K562 (cell line): ENCODE measurements at regions not wholly inside any gene's neighbourhood (a gene's known extent, or its start where the extent isn't known, plus 50 kb on each side); places are given as distances from the start of the nearest gene placed in this dataset.

Experiments used
- ARNT ChIP-seq, 2 experiments: fragments of 450-650 bp; IDR thresholded peaks; 2 replicates each; pipeline ENCODE4 v1.6.1; 2016; ENCODE audit warnings: mild to moderate bottlenecking in 1 of 2
- CHAMP1 ChIP-seq: fragments of 450-650 bp; IDR thresholded peaks from 2 replicates; pipeline ENCODE4 v1.6.1; 2016; ENCODE audit warnings: mild to moderate bottlenecking
- DACH1 ChIP-seq: fragments of 450-650 bp; IDR thresholded peaks from 2 replicates; pipeline ENCODE4 v1.6.1; 2018; ENCODE audit not compliant: partially characterized antibody
- GABPA ChIP-seq: fragments of 200-800 bp; sonication (Bioruptor generic); conservative IDR thresholded peaks from 2 replicates; pipeline ENCODE4 v1.6.1; 2016; ENCODE audit warnings: low read depth, missing genetic modification characterization, missing compliant biosample characterization
- HDAC1 ChIP-seq, 2 experiments: fragments of 450-650 bp; IDR thresholded peaks; 2 replicates each; pipeline ENCODE4 v1.6.1; 2016 to 2017; ENCODE audit warnings: inconsistent platforms in 1 of 2, mild to moderate bottlenecking in 1 of 2, moderate library complexity in 1 of 2
- TBL1XR1 ChIP-seq, 2 experiments: IDR thresholded peaks; 2 replicates each; pipeline ENCODE4 v1.6.1; 2012; ENCODE audit warnings: improper control_type of control experiment in 2 of 2, low read length in 2 of 2, mild to moderate bottlenecking in 1 of 2
- TBP ChIP-seq: optimal IDR thresholded peaks from 2 replicates; pipeline ENCODE3; 2011; ENCODE audit warnings: low read depth, low read length, improper control_type of control experiment
- TRIM28 ChIP-seq: fragments of 450-650 bp; IDR thresholded peaks from 2 replicates; pipeline ENCODE4 v1.6.1; 2017
- ZNF175 ChIP-seq: fragments of 200-800 bp; sonication (Bioruptor generic); IDR thresholded peaks from 2 replicates; pipeline ENCODE4 v1.6.1; 2016; ENCODE audit warnings: low read depth, mild to moderate bottlenecking, missing genetic modification characterization, missing compliant biosample characterization
- ZNF639 ChIP-seq, 2 experiments: fragments of 200-800 bp in 1 of 2; sonication (Bioruptor generic) in 1 of 2; sonication (generic) in 1 of 2; formaldehyde crosslinking in 1 of 2; IDR thresholded peaks in 1 of 2; conservative IDR thresholded peaks in 1 of 2; 2 replicates each; pipeline versions ENCODE4 v1.5.0 to v1.6.1; 2016 to 2020; ENCODE audit warnings: missing compliant biosample characterization in 1 of 2, missing genetic modification characterization in 1 of 2, missing genetic modification reagents in 1 of 2
- TF ChIP-seq, protein P1 (sequence below), 2 experiments: fragments of 450-650 bp in 1 of 2; sonication (generic) in 1 of 2; formaldehyde crosslinking in 1 of 2; IDR thresholded peaks; 2 replicates each; pipeline versions ENCODE4 v1.7.1 to v1.9.0; 2016 to 2022; ENCODE audit warnings: inconsistent platforms in 1 of 2, mild to moderate bottlenecking in 1 of 2, missing genetic modification reagents in 1 of 2
- TF ChIP-seq, protein P2 (sequence below): fragments of 450-650 bp; formaldehyde crosslinking; IDR thresholded peaks from 2 replicates; pipeline ENCODE4 v1.4.0; 2020; ENCODE audit warnings: mild to moderate bottlenecking

GRCh38 chr4:159003420-159004253 lies 99.2 kb upstream of the RAPGEF2 start (continued):
- TF ChIP-seq, protein P1, sequence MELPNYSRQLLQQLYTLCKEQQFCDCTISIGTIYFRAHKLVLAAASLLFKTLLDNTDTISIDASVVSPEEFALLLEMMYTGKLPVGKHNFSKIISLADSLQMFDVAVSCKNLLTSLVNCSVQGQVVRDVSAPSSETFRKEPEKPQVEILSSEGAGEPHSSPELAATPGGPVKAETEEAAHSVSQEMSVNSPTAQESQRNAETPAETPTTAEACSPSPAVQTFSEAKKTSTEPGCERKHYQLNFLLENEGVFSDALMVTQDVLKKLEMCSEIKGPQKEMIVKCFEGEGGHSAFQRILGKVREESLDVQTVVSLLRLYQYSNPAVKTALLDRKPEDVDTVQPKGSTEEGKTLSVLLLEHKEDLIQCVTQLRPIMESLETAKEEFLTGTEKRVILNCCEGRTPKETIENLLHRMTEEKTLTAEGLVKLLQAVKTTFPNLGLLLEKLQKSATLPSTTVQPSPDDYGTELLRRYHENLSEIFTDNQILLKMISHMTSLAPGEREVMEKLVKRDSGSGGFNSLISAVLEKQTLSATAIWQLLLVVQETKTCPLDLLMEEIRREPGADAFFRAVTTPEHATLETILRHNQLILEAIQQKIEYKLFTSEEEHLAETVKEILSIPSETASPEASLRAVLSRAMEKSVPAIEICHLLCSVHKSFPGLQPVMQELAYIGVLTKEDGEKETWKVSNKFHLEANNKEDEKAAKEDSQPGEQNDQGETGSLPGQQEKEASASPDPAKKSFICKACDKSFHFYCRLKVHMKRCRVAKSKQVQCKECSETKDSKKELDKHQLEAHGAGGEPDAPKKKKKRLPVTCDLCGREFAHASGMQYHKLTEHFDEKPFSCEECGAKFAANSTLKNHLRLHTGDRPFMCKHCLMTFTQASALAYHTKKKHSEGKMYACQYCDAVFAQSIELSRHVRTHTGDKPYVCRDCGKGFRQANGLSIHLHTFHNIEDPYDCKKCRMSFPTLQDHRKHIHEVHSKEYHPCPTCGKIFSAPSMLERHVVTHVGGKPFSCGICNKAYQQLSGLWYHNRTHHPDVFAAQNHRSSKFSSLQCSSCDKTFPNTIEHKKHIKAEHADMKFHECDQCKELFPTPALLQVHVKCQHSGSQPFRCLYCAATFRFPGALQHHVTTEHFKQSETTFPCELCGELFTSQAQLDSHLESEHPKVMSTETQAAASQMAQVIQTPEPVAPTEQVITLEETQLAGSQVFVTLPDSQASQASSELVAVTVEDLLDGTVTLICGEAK (IDR thresholded peaks at IDR 0.05), result no peak
- TF ChIP-seq, protein P1 (CRISPR knock-in tag; IDR thresholded peaks at IDR 0.05), result no peak
- peak in 1 of 2 experiments; percentile 72; a peak in 2 of 4 replicates for TF ChIP-seq TBL1XR1 (IDR thresholded peaks at IDR 0.05; ENCODE audit: low read length in 2 of 2)
- TF ChIP-seq, protein P2, sequence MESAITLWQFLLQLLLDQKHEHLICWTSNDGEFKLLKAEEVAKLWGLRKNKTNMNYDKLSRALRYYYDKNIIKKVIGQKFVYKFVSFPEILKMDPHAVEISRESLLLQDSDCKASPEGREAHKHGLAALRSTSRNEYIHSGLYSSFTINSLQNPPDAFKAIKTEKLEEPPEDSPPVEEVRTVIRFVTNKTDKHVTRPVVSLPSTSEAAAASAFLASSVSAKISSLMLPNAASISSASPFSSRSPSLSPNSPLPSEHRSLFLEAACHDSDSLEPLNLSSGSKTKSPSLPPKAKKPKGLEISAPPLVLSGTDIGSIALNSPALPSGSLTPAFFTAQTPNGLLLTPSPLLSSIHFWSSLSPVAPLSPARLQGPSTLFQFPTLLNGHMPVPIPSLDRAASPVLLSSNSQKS, result no peak
- TF ChIP-seq GABPA (tag), result peak; percentile 55
- no peak for TF ChIP-seq CHAMP1
- TF ChIP-seq DACH1, result peak; percentile 71
- TF ChIP-seq ZNF175 (CRISPR knock-in tag), result no peak
- TF ChIP-seq TRIM28, result 0 out of 2 replicates have a peak, but pooled peaks have one; percentile 57
- TF ChIP-seq ARNT (IDR thresholded peaks at IDR 0.05), result peak; percentile 40 to 72; a peak in 1 of 4 replicates
- TF ChIP-seq HDAC1 (IDR thresholded peaks at IDR 0.05), result peak in 1 of 2 experiments; percentile 16; a peak in 1 of 4 replicates
- TF ChIP-seq ZNF639 (CRISPR knock-in tag; conservative IDR thresholded peaks at IDR 0.05 in 1 of 2, IDR thresholded peaks at IDR 0.05 in 1 of 2), result peak in 1 of 2 experiments; percentile 48; a peak in 1 of 4 replicates
- TF ChIP-seq TBP, result peak; percentile 47
